Activated T-helper 1 cell treated with Interleukin-2 at 50 U/mL for 16 hours (primary cell): ENCODE measurements at regions not wholly inside any gene's neighbourhood (a gene's known extent, or its start where the extent isn't known, plus 50 kb on each side); places are given as distances from the start of the nearest gene placed in this dataset.

ENCODE experiments used
- DNase-seq: peaks from one replicate; pipeline ENCODE4 v3.0.0-alpha.2; 2020; ENCODE audit warnings: low read depth

DNA sequence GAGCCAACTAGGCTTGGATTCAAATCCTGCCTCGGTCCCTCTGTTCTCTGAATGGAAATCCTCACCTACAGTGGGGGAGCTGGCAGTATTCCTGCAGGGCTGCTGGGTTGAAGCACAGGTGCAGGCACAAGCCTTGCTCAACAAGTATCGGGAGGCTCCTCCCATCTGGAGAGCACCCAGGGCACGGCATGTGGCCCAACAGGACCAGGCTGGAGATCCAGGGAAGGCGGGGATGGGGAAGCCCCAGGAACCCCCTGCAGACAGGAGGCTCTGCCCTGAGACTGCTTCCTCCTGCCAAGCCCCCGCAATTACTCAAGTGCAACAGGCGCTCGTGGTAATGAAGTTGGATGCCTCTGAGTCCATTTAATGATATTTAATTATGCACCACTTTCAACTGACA is 128.0 kb upstream of the VSTM2B start:
- no peak for DNase-seq

DNA sequence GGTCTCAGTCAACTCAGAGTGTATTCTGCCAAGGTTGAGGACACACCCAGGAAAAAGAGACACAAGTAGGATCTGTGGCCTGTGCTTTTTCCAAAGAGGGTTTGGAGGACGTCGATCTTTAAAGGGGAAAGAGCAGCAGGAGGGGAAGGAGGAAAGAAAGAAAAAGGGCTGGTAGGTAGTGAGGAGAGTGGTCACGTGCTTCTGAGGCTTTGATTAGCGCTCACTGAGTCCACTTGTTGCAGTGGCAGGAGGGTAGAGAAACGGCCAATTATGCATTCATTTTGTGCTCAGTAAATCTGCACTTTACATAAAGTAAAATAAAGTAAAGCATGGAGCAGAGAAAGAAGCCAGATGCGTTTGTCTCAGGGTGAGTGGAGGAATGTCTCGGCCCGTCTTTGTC is 126.0 kb upstream of the VSTM2B start:
- DNase-seq, result no peak

DNA sequence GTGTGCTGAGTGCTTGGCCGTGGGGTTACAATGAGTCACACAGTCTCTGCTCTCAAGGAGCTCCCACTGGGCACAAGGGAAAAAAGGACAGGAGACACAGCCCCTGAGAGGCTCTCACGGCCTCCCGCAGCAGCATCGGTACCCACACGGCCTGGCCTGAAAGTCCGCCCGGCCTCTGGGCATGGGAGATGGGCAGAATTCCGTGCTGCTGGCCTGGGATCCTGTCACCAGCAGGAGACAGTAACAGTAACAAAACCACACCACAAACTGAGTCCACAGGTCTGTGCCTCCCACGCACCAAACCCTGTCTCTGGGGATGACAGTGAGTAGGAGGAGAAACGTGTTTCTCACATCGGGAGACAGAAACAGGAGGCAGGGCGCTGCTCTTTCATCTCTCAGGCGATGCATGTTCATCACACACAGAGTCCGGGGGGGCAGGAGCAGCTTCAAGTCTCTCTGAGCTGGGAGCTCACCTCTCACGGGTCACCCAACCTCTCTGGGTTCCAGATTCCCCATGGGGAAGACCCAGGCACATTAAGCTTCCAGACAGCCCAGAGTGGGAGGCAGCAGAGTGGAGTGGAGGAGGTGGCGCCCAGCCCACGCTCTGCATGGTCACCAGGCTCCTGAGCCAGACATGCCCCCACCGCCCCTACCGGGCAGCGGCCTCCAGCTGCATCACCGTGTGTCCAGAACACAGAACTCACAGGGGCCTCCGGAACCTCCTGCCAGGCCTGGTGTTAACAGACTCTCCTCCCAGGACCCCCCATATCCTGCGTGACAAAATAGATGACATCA is 124.7 kb upstream of the VSTM2B start:
- no peak for DNase-seq

DNA sequence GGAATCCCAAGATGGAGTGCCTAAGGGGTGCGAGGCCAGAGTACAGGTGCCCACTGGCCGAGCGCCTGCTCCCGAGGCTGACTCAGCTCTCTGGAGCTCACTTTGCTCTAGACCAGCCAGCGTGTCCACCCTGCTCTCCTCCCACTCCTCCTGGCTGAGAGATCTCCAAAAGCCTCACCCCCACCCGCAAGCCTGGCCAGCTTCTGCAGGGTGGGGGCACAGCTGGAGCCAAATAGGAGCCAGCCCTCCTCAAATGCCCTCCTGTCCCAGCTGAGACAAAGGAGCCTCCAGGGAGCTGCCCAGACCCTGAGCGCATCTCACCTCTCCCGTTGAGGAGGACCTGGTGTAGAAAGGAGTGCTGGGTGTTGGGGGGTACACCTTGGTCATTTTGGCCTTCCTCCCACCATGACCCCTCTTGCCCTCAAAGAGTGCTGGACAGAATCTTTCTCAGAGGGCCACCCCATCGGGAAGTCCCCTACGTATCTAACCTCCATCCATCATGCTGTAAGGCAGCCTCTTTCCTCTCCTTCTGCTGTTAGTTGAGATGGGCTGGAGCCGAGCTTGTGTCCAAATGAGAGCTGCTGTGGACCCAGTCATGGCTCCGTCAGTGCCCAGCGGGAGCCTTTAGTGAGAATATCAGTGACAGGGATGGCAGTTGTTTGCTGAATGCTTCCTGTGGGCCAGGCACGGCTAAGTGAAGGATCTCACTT is 123.9 kb upstream of the VSTM2B start:
- DNase-seq, result no peak

DNA sequence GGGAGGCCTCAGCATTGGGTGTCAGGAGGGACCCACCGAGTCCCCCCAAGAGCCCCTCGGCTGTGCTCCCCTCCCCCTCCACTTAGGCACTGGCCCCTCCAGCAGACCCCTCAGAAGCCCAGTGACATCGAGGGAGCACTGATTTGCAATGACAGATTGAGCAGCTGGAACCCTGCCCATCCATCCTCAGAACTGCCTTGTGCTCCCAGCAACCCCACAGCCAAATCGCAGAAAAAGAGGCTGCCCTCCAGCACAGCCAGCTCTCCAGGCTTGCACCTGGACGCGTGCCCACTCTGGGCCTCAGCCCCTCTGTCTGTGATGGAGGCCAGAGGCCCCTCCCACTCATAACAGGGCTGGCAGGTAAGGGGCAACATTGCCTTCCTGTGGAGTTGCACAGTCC is 123.2 kb upstream of the VSTM2B start:
- no peak for DNase-seq

DNA sequence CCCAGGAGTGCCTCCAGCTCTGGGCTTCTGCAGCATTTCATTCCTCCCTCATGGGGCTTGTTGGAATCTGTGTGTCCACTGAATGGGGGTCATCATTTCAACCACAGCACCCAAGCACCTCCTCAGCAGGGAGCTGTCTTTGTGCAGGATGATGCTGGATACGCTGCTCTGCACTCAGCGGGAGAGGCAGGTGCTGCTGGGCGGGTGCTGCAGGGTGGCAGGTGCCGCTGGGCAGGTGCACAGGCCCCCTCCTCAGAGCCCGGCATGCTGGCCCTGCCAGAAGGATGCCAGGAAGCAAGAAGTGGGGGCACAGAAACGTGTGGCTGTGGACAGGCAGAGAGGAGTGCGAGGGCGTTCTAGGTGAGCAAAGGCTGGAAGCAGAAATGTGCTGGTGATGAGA is 121.8 kb upstream of the VSTM2B start:
- DNase-seq, result no peak

DNA sequence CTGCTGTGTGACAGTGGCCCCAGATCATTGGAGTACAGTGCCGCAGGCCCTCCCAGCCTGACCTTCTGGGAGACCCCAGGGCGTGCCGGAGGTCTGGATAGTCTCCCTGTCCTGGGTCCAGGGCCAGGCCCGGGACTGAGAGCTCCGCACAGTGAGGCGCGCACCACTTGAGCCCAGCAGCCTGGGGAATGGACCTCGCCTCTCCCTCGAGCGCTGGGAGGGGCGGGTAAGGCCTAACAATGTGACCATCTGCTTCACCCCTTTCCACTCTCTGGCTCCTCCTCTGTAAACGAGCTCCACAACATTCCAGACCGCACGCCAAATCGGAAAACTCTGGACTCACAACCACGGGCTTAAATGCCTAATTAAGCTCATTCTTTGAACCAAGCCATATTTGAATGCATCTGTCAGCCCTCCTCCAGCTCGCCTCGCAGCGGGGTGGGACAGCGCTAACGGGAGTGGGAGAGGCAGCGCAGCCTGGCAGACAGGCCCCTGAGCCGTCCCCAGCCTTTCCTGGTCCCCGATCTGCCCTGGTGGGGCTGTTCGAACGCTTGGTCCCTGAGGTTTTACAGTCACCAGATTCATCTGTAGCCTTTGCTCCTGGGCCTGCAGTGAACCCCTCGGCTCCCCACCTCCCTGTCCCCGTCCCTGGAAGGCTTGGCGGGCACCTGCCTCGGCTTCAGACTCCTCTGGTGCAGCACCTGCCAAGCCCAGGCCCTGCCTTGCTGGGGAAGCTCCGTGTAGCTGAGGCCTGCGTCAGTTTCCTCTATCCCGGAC is 120.7 kb upstream of the VSTM2B start:
- no peak for DNase-seq

DNA sequence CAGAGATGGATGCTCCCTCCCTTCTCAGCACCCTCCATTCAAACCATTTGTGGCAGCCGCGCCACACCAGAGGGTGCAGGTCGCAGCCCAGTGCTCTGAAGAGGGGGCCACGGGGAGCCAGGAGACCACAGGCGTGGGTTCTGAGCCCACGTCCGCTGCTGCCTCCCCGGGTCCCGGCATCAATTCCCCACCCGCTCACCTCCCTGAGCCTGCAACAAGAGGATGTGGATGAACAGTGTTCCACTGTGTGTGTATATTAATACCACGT is 120.1 kb upstream of the VSTM2B start:
- no peak for DNase-seq

DNA sequence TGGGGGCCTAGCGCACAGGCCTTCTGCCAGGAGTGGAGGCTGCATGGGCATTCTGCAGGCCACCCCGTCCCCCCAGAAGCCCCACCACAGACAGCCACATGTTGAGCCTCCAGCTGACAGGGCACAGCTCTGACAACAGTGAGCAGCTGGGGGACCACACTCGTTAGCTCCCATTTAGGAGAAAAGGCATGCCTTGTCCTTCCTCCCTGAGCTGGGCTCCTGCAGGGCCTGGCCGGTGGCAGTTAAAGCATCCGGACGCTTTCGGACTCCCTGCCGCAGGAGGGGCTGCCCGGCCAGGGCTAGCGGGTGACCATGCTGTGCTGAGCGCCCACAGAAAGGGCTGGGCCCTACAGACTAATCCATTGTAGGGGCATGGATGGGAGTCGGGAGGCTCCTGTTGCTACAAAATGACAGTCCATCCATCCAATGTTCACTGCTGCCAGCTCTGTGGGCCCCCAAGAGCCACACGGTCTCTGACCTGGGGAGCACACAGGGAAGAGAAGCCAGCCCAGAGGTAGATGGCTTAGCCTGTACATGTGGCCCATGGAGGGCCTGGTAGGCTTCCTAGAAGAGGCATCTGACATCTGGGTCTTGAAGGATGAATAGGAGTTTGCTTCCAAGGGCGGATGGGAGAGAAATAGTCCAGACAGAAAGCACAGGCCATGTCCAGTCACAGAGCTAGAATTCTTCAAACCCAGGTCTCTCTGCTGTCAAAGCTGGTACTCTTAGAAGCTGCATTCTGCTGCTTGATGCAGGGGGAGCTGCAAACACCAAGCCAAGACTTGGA is 116.5 kb upstream of the VSTM2B start:
- no peak for DNase-seq

DNA sequence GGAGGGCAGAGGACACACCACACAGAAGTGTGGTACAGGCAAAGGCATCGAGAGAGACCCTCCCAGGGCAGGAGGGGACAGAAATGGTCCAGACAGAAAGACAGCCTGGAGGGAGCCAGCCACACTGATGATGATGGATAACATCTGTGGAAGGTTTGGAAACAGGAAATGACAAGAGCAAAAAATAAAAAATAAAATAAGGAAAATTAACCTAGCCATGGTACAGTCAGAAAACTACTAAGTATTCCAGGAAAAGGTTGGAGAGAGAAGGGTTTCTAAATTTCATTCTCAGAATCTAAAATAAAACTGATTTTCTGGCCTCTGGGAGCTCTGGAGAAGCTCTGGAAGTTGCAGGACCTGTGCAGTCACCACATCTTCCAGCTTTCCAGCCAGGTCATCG is 115.2 kb upstream of the VSTM2B start:
- no peak for DNase-seq

DNA sequence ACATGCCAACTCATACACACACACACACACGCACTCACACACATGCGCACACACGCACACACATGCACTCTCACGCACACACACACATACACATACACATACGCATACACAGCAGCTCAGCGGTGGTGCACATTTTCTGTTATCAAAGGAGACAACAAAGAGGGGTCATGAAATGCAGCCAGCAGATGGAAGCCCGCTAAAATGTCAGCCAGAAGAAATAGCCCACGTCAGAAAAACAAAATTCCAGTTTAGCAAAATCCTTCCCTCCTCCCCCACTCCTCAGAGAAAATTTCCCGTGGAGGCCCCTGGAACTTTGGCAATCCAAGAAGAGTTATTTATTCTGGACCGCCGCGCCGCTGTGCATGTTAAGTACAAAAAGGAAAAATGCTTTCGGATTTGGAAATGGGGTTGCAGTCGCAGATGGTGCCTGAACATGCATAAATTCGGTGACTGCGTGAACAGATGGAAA is 114.6 kb upstream of the VSTM2B start:
- DNase-seq, result no peak

DNA sequence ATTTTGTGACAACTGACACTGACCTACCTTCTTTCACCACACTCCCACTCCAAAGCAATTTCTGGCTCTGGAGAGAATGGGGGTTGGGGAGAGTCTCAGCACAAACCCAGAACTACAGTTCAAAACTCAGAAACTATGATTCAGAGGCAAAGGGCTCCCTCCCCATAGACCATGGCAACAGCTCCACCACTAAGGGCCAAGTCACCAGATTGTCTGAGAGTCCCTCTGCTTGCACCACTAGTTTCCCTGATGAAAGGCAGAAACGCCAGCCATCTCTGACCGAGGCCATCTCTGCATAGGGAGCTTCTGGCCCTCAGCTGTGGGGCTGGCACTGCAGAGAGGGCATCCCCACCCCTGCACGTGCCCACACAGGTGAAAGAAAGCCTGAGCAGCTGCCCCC is 112.4 kb upstream of the VSTM2B start:
- DNase-seq, result no peak

DNA sequence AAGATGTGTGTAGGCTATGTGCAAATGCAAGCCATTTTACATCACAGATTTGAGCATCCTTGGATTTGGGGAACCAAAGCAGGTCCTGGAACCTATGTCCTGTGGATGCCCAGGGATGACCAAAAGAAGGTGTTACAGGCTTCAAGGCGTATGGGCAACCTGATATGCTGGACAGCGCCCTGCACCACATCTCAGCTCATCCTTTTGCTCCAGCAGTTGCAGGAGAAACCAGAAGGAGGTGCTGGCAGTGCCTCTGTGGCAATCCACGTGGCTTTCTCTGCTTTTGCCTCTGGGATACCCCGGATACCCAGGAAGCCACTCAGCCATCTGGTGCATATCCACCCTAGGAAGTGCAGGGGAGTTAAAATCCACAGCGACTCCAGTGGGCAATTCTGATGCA is 110.3 kb upstream of the VSTM2B start:
- DNase-seq, result no peak

DNA sequence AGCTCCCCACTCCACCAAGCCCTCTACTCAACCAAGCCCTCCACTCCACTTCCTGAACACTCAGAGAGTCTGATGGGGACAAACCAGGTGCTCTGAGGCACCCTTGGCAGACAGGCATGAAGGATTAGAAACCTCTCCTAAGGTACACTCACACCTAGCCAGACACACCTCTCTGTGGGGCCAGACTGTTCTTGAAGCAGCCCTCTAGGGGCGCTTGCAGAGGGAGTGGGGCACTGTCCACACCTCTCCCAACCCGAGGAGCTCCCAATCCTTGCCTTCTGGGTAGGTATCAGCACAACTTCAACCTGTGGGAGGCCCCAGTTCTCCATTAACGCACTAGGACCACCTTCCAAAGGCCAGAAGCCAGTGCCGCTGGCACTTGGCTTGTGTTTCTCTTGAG is 108.7 kb upstream of the VSTM2B start:
- no peak for DNase-seq

DNA sequence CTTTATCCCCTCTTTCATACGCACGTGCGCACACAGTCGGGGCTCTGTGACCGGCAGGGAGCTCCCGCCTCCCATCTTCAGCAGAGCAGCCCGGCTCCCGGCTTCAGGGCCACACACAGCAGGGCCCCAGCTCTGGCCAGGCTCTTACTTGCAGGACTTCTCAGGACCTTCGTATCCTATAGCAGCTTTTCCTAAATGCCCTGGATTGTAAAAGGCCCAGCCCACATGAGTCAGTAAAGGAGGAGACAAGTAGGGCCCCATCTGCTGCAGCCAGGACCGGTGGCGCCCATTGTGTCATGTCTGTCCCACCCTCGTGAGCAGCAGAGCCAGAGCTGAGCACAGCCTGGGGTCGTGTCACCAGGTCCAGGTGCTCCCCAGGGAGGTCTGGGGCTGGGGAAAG is 107.6 kb upstream of the VSTM2B start:
- no peak for DNase-seq

DNA sequence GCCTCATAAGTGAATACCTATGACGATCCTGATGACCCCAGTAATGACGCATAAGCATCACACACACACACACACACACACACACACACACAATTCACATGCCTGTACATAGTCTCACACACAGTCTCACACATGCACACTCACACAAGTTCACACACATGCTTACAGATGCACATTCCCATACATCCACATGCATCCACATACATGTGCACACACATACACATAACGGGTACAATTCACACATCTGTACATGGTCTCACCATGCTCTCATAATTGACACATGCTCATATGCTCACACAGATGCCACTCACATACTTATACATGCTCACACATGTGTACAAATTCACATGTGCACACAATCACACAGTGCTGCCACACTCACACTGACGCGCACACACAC is 105.7 kb upstream of the VSTM2B start:
- DNase-seq, result no peak

DNA sequence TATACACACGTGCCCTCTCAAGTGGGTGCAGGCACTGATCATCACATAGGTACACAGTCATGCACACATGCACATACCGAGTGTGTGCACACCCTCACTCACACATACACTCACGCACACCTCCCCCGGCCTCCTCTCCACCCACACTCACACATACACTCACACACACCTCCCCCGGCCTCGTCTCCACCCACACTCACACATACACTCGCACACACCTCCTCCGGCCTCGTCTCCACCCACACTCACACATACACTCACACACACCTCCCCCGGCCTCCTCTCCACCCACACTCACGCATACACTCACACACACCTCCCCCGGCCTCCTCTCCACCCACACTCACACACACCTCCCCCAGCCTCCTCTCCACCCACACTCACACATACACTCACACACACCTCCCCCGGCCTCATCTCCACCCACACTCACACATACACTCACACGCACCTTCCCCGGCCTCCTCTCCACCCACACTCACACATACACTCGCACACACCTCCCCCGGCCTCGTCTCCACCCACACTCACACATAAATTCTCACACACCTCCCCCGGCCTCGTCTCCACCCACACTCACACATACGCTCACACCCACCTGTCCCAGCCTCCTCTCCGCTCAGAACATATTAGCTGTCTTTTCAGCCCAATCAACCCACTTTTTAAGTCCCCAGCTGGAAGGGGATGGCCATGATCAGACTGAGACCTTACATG is 105.2 kb upstream of the VSTM2B start:
- no peak for DNase-seq

DNA sequence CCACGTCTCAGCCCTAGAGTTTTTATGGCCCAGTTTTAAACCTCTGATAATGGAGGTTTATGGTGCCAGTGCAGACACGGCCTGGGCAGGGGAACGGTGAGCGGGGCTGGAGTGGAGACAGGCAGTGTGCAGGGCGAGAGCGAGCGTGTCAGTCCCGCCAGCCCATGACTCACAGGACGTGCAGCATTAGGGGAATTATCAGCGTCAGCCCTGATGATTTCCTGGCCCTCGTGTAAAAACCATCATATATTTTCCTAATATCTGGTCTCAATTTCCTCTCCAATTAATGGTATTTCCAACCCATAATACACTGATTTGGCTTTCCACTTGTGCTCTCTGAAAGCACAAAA is 104.6 kb upstream of the VSTM2B start:
- no peak for DNase-seq

DNA sequence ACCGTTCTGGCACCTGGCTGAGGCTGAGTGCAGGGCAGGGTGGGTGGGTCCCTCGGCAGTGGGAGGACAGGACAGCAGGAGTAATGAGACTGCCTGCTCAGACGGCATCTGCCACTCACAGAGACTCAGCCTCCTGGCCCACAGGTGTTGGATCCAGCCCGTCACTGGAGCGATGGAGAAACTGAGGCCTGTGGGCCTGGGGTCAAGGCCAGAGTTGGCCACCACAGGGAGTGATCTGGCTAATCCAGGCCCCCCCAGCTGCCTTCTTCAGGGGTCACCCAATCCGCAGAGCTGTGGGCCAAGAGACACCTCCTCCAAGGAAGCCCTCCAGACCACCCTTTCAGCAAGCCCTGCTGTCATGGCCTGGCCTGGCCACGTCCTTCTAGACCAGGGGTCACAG is 103.7 kb upstream of the VSTM2B start:
- no peak for DNase-seq

DNA sequence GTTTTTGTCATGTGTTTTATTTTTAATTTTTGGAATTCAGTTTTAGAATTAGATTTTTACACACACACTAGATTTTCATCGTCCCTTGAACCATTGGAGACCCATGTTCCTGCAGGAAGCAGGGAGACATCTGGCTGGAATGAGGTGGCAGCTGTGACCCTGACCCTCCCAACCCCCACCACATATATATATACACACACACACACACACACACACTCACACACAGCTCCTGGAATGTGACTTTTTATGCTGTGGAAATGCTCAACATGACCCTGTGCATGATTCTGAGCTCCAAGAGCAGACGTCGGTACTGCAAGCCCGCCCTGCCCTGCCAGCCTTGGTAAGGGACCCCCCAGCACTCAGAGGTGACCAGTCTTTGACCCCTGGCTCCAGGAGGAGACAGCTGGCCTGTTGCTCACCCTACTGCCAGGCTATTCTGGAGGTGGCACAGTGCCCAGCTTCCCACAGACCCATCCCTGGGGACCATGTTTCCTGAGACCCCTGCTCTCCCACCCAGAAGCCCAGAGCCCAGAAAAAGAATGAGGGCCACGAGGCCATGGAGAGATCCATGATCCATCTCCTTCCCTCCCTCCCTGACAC is 103.2 kb upstream of the VSTM2B start:
- DNase-seq, result no peak

DNA sequence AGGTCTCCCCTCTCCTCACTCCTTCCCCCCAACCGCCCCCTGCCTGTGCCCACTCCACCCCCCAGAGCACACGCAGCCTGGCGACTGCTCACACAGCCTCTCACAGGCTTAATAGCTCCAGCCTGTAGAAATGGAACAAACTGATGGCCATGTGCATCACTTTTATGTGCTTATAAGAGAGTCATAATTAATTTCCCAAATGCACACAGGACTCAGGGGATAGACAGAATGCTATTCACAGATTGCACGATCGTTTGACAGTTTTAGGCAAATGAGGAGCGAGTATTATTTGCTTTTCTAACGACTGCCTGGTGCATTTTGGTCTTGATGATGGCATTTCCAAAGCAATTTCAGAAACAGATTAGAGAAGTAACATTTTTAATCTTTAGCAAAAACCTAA is 97.7 kb upstream of the VSTM2B start:
- DNase-seq, result no peak

DNA sequence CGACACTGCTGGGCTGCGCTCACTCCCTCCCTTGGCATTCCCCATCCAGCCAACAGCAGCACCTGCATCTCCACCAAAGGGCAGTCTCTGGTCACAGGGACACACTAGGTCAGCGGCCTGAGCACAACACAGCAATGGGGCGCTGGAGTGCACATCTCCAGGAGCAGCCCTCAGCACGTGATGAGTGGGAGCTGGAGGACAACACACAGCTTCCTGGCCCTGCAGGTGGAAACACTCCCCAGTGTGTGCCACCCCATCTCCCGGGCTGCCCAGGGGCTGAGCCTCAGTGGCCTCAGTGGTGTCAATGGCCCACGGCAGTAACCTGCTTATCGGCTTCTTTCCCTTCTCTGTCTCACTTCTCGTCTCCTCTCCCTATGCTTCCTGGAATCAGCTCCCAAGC is 96.8 kb upstream of the VSTM2B start:
- no peak for DNase-seq
